ENCODE measurements at regions not wholly inside any gene's neighbourhood (a gene's known extent, or its start where the extent isn't known, plus 50 kb on each side); places are given as distances from the start of the nearest gene placed in this dataset.

- Mint-ChIP-seq H3K9me3 (no peaks in the 10 kb centered on the region), H3K27ac (no peak overlapping the region), H3K36me3 (ENCODE audit: low read depth) (no peaks in the 10 kb centered on the region), H3K4me3 (no peak overlapping the region), H3K4me1 (ENCODE audit: low read depth) (no peaks in the 10 kb centered on the region), H3K27me3 (peaks cover 10% of the 10 kb centered on the region)
- no peaks in the 10 kb centered on the region for H3K4me1 ChIP-seq (ENCODE audit: insufficient read depth, low read length)
- no peak for ATAC-seq (ENCODE audit: poor library complexity)
- POLR2A ChIA-PET: no interaction called here
- no peak overlapping the region for H3K27ac ChIP-seq (ENCODE audit: low read depth in 1 of 2, low read length in 2 of 2)
- no peak for DNase-seq
- H3K4me3 ChIP-seq (ENCODE audit: low read length): no peak overlapping the region
- TF ChIP-seq, protein P1, sequence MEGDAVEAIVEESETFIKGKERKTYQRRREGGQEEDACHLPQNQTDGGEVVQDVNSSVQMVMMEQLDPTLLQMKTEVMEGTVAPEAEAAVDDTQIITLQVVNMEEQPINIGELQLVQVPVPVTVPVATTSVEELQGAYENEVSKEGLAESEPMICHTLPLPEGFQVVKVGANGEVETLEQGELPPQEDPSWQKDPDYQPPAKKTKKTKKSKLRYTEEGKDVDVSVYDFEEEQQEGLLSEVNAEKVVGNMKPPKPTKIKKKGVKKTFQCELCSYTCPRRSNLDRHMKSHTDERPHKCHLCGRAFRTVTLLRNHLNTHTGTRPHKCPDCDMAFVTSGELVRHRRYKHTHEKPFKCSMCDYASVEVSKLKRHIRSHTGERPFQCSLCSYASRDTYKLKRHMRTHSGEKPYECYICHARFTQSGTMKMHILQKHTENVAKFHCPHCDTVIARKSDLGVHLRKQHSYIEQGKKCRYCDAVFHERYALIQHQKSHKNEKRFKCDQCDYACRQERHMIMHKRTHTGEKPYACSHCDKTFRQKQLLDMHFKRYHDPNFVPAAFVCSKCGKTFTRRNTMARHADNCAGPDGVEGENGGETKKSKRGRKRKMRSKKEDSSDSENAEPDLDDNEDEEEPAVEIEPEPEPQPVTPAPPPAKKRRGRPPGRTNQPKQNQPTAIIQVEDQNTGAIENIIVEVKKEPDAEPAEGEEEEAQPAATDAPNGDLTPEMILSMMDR (IDR thresholded peaks at IDR 0.05): no peak
- peaks cover 0 to 6% of the 10 kb centered on the region in 2 experiments for H3K9me3 ChIP-seq (ENCODE audit: control insufficient read depth in 1 of 2, insufficient read depth in 1 of 2, low read length in 2 of 2)
- CTCF ChIA-PET: no interaction called here
- no peaks in the 10 kb centered on the region for H3K27me3 ChIP-seq (ENCODE audit: control insufficient read depth in 1 of 2, insufficient read depth in 2 of 2, low read length in 2 of 2)
- intact Hi-C loops (cut with DNase I, micrococcal nuclease): no loop called here
- H3K36me3 ChIP-seq (ENCODE audit: insufficient read depth, low read length): no peaks in the 10 kb centered on the region
These were observed 106.7 kb downstream of the SPATA19 start for GRCh38 chr11:133738624-133739023.

DNA sequence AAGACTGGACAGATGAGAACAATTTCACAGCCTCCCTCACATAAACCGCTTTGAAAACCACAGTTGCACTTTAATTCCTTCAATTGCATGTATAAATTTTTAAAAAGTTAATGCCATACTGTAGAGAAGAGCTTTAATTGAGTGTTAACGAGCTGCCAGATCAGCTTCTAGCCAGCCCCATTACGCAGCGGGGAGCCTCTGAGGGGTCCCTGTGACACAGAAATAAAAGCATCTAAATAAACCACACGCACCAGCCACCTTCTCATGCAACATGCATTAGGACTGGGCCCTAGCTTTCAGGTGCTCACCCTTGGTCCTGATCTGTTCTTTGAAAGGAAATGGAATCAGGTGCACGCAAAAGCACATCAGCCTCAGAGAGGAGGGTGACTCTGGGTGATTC lies 111.7 kb downstream of the SPATA19 start:
- Mint-ChIP-seq H3K36me3 (ENCODE audit: low read depth) (no peaks in the 10 kb centered on the region), H3K4me3 (no peak overlapping the region), H3K27me3 (peaks cover 5% of the 10 kb centered on the region), H3K27ac (no peak overlapping the region), H3K9me3 (no peaks in the 10 kb centered on the region), H3K4me1 (ENCODE audit: low read depth) (no peaks in the 10 kb centered on the region)
- DNase-seq (no peak), ATAC-seq (ENCODE audit: poor library complexity) (no peak)
- intact Hi-C loops (cut with DNase I, micrococcal nuclease): no loop called here
- Histone ChIP-seq H3K9me3 (ENCODE audit: control insufficient read depth in 1 of 2, insufficient read depth in 1 of 2, low read length in 2 of 2) (peaks cover 0 to 5% of the 10 kb centered on the region in 2 experiments), H3K36me3 (ENCODE audit: insufficient read depth, low read length) (no peaks in the 10 kb centered on the region), H3K27ac (ENCODE audit: low read depth in 1 of 2, low read length in 2 of 2) (no peak overlapping the region), H3K4me1 (ENCODE audit: insufficient read depth, low read length) (no peaks in the 10 kb centered on the region), H3K27me3 (ENCODE audit: control insufficient read depth in 1 of 2, insufficient read depth in 2 of 2, low read length in 2 of 2) (peaks cover 0 to 4% of the 10 kb centered on the region in 2 experiments), H3K4me3 (ENCODE audit: low read length) (no peak overlapping the region)
- POLR2A ChIA-PET: no interaction called here
- CTCF ChIA-PET: no interaction called here
- TF ChIP-seq, protein P1 (IDR thresholded peaks at IDR 0.05): no peak

GRCh38 chr11:133732109-133732674 lies 113.1 kb downstream of the SPATA19 start:
- no peaks in the 10 kb centered on the region for H3K4me1 ChIP-seq (ENCODE audit: insufficient read depth, low read length)
- POLR2A ChIA-PET: no interaction called here
- no peak overlapping the region for H3K27ac Mint-ChIP-seq
- H3K9me3 ChIP-seq (ENCODE audit: control insufficient read depth in 1 of 2, insufficient read depth in 1 of 2, low read length in 2 of 2): no peaks in the 10 kb centered on the region
- intact Hi-C loops (cut with DNase I, micrococcal nuclease): no loop called here
- TF ChIP-seq, protein P1 (IDR thresholded peaks at IDR 0.05): no peak
- no peaks in the 10 kb centered on the region for H3K9me3 Mint-ChIP-seq
- H3K27me3 Mint-ChIP-seq: peaks cover 5% of the 10 kb centered on the region
- H3K4me1 Mint-ChIP-seq (ENCODE audit: low read depth): no peaks in the 10 kb centered on the region
- CTCF ChIA-PET: no interaction called here
- no peak for ATAC-seq (ENCODE audit: poor library complexity)
- no peak for DNase-seq
- peaks cover 0 to 4% of the 10 kb centered on the region in 2 experiments for H3K27me3 ChIP-seq (ENCODE audit: control insufficient read depth in 1 of 2, insufficient read depth in 2 of 2, low read length in 2 of 2)
- H3K36me3 ChIP-seq (ENCODE audit: insufficient read depth, low read length): no peaks in the 10 kb centered on the region
- no peak overlapping the region for H3K4me3 Mint-ChIP-seq
- no peak overlapping the region for H3K4me3 ChIP-seq (ENCODE audit: low read length)
- no peaks in the 10 kb centered on the region for H3K36me3 Mint-ChIP-seq (ENCODE audit: low read depth)
- H3K27ac ChIP-seq (ENCODE audit: low read depth in 1 of 2, low read length in 2 of 2): no peak overlapping the region
